Epithelial cell of proximal tubule (primary cell): ENCODE measurements at regions not wholly inside any gene's neighbourhood (a gene's known extent, or its start where the extent isn't known, plus 50 kb on each side); places are given as distances from the start of the nearest gene placed in this dataset.

Experiments used
- DNase-seq: peaks from one replicate; pipeline ENCODE4 v3.0.0-alpha.2; 2011; ENCODE audit warnings: low read depth
- H3K4me3 ChIP-seq: 2 replicates; pipeline ENCODE4 v1.5.1; 2011; ENCODE audit warnings: low read depth, mild to moderate bottlenecking, low read length
- CTCF ChIP-seq: conservative IDR thresholded peaks from 2 replicates; pipeline ENCODE4 v1.5.1; 2012; ENCODE audit warnings: low read depth, mild to moderate bottlenecking, low read length

- DNase-seq, result no peak
- H3K4me3 ChIP-seq, result no peak overlapping the region
- no peak for TF ChIP-seq CTCF
Observed at GRCh38 chr6:163844357-163844756, 429.8 kb downstream of the QKI start.

GRCh38 chr6:163843218-163843617 is 428.7 kb downstream of the QKI start:
- no peak for DNase-seq
- no peak overlapping the region for H3K4me3 ChIP-seq
- TF ChIP-seq CTCF, result no peak

GRCh38 chr6:163842467-163842866 is 427.9 kb downstream of the QKI start:
- TF ChIP-seq CTCF, result no peak
- H3K4me3 ChIP-seq, result no peak overlapping the region
- no peak for DNase-seq

GRCh38 chr6:163841733-163842132 is 427.2 kb downstream of the QKI start:
- no peak for DNase-seq
- TF ChIP-seq CTCF, result no peak

GRCh38 chr6:163841326-163841725 is 426.8 kb downstream of the QKI start:
- no peak for DNase-seq
- H3K4me3 ChIP-seq, result no peak overlapping the region
- TF ChIP-seq CTCF, result no peak

More at GRCh38 chr6:163841733-163842132, 427.2 kb downstream of the QKI start:
- H3K4me3 ChIP-seq, result no peak overlapping the region

- no peak for TF ChIP-seq CTCF
- no peak for DNase-seq
- H3K4me3 ChIP-seq, result no peak overlapping the region
Observed at GRCh38 chr6:163840880-163841279, 426.4 kb downstream of the QKI start.

GRCh38 chr6:163839296-163839695 is 424.8 kb downstream of the QKI start:
- no peak for TF ChIP-seq CTCF

More at GRCh38 chr6:163839296-163839695, 424.8 kb downstream of the QKI start:
- DNase-seq, result no peak
- H3K4me3 ChIP-seq, result no peak overlapping the region
